Dedifferentiated amniotic fluid mesenchymal stem cell (primary cell): ENCODE measurements at regions not wholly inside any gene's neighbourhood (a gene's known extent, or its start where the extent isn't known, plus 50 kb on each side); places are given as distances from the start of the nearest gene placed in this dataset.
A peak's percentile ranks its signal among the peaks of the same experiment; 100 is the strongest.
"Not testable (repeated sequence)": the region's sequence is repeated elsewhere in the genome, so short reads cannot be mapped to it uniquely, and the experiment has no call there.

ENCODE experiments used
- DNase-seq: peaks from one replicate; pipeline ENCODE4 v3.0.0-alpha.2; 2016; ENCODE audit errors: extremely low spot score

DNA sequence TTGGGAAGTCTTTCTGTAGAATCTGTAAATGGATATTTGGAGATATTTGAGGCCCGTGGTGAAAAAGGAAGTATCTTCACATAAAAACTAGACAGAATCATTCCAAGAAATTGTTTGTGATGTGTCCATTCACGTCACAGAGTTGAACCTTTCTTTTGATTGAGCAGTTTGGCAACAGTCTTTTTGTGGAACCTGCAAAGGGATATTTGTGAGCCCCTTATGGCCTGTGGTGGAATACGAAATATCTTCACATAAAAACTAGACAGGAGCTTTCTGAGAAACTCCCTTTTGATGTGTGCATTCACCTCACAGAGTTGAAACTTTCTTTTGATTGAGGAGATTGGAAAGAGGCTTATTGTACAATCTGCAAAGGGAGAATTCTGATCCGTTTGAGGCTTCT lies 2980.4 kb downstream of the TUBA3C start:
- DNase-seq: not testable (repeated sequence)

DNA sequence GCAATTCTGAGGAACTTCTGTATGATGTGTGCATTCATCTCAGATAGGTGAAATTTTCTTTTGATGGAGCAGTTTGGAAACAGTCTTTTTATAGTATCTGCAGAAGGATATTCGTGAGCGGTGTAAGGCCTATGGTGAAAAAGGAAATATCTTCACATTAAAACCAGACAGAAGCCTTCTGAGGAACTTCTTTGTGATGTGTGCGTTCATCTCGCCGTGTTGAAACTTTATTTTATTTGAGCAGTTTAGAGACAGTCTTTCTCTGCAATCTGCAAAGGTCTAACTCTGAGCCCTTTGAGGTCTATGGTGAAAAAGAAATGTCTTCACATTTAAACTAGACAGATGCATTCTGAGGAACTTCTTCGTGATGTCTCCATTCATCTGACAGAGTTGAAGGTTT lies 3021.0 kb downstream of the TUBA3C start:
- not testable (repeated sequence) for DNase-seq

DNA sequence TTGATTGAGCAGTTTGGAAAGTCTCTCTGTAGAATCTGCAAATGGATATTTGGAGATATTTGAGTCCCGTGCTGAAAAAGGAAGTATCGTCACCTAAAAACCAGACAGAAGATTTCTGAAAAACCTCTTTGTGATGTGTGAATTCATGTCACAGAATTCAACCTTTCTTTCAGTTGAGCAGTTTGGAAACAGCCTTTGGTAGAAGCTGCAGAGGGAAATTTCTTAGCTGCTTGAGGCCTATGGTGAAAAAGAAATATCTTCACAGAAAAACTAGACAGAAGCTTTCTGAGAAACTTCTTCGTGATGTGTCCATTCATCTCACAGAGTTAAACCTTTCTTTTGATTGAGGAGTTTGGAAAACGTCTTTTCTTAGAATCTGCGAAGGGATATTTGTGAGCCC lies 3022.7 kb downstream of the TUBA3C start:
- not testable (repeated sequence) for DNase-seq

DNA sequence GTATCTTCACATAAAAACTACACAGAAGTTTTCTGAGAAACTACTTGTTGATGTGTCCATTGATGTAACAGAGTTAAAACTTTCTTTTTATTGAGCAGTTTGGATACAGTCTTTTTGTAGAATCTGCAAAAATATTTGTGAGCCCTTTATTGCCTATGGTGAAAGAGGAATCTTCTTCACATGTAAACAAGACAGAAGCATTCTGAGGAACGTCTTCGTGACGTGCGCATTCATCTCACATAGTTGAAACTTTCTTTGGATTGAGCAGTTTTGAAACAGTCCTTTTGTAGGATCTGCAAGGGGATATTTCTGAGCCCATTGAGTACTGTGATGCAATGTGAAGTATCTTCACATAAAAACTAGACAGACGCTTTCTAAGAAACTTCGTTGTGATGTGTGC lies 3023.6 kb downstream of the TUBA3C start:
- DNase-seq: not testable (repeated sequence)

DNA sequence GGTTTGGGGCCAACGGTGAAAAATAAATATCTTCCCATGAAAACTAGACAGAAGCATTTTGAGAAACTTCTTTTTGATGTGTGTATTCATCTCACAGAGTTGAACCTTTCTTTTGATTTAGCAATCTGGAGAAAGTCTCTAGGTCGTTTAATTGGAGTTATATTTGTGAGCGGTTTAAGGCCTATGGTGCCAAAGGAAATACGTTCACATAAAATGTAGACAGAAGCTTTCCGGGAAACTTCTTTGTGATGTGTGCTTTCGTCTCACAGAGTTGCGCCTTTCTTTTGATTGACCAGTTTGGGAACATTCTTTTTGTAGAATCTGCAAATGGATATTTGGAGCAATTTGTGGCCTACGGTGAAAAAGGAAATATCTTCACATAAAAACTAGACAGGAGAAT lies 3028.8 kb downstream of the TUBA3C start:
- not testable (repeated sequence) for DNase-seq

DNA sequence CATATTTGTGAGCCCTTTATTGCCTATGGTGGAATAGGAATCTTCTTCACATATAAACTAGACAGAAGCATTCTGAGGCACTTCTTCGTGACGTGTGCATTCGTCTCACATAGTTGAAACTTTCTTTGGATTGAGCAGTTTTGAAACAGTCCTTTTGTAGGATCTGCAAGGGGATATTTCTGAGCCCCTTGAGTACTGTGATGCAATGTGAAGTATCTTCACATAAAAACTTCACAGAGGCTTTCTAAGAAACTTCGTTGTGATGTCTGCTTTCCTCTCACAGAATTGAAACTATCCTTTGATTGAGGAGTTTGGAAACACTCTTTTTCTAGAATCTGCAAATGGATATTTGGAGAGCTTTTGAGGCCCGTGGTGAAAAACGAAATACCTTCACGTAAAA lies 3030.3 kb downstream of the TUBA3C start:
- DNase-seq: not testable (repeated sequence)

DNA sequence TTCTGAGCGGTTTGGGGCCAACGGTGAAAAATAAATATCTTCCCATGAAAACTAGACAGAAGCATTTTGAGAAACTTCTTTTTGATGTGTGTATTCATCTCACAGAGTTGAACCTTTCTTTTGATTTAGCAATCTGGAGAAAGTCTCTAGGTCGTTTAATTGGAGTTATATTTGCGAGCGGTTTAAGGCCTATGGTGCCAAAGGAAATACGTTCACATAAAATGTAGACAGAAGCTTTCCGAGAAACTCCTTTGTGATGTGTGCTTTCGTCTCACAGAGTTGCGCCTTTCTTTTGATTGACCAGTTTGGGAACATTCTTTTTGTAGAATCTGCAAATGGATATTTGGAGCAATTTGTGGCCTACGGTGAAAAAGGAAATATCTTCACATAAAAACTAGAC lies 3032.2 kb downstream of the TUBA3C start:
- DNase-seq: not testable (repeated sequence)

DNA sequence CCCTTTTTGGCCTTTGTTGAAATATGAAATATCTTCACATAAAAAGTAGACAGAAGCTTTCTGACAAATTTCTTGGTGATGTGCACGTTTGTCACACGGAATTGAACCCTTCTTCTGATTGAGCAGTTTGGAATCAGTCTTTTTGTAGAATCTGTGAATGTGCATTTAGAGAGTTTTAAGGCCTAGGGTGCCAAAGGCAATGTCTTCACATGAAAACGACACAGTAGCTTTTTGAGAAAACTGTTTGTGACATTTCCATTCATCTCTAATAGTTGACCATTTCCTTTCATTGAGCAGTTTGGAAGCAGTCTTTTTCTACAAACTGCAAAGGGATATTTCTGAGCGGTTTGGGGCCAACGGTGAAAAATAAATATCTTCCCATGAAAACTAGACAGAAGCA lies 3036.0 kb downstream of the TUBA3C start:
- not testable (repeated sequence) for DNase-seq

DNA sequence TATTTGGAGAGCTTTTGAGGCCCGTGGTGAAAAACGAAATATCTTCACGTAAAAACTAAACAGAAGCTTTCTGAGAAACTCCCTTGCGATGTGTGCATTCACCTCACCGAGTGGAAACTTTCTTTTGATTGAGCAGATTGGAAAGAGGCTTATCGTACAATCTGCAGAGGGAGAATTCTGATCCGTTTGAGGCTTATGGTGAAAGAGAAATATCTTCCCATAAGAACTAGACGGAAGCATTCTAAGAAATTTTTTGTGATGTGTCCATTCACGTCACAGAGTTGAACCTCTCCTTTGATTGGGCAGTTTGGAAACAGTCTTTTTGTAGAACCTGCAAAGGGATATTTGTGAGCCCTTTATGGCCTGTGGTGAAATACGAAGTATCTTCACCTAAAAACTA lies 3040.3 kb downstream of the TUBA3C start:
- DNase-seq: not testable (repeated sequence)

DNA sequence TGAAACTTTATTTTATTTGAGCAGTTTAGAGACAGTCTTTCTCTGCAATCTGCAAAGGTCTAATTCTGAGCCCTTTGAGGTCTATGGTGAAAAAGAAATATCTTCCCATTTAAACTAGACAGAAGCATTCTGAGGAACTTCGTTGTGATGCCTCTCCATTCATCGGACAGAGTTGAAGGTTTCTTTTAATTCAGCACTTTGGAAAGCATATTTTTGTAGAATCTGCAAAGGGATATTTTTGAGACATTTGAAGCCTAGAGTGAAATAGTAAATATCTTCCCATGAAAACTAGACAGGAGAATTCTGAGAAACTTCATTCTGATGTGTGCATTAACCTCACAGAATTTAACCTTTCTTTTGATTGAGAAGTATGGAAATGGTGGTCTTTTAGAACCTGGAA lies 3044.8 kb downstream of the TUBA3C start:
- not testable (repeated sequence) for DNase-seq

DNA sequence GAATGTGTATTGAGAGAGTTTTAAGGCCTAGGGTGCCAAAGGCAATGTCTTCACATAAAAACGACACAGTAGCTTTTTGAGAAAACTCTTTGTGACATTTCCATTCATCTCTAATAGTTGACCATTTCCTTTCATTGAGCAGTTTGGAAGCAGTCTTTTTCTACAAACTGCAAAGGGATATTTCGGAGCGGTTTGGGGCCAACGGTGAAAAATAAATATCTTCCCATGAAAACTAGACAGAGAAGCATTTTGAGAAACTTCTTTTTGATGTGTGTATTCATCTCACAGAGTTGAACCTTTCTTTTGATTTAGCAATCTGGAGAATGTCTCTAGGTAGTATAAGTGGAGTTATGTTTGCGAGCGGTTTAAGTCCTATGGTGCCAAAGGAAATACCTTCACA lies 3052.9 kb downstream of the TUBA3C start:
- not testable (repeated sequence) for DNase-seq

DNA sequence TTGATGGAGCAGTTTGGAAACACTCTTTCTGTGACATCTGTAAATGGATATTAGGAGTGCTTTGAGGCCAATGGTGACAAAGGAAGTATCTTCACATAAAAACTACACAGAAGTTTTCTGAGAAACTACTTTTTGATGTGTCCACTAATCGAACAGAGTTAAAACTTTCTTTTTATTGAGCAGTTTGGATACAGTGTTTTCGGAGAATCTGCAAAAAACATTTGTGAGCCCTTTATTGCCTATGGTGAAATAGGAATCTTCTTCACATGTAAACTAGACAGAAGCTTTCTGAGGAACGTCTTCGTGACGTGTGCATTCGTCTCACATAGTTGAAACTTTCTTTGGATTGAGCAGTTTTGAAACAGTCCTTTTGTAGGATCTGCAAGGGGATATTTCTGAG lies 3068.2 kb downstream of the TUBA3C start:
- DNase-seq: peak; percentile 14
